NCI-H2107 treated with DMSO at 0.1 percent for 48 hours (cell line): ENCODE measurements at regions not wholly inside any gene's neighbourhood (a gene's known extent, or its start where the extent isn't known, plus 50 kb on each side); places are given as distances from the start of the nearest gene placed in this dataset.
"Not testable (repeated sequence)": the region's sequence is repeated elsewhere in the genome, so short reads cannot be mapped to it uniquely, and the experiment has no call there.

Experiments used
- DNase-seq: peaks from one replicate; lab custom pipeline; 2025; ENCODE audit not compliant: unreplicated experiment; lab: John Stamatoyannopoulos, UW

DNA sequence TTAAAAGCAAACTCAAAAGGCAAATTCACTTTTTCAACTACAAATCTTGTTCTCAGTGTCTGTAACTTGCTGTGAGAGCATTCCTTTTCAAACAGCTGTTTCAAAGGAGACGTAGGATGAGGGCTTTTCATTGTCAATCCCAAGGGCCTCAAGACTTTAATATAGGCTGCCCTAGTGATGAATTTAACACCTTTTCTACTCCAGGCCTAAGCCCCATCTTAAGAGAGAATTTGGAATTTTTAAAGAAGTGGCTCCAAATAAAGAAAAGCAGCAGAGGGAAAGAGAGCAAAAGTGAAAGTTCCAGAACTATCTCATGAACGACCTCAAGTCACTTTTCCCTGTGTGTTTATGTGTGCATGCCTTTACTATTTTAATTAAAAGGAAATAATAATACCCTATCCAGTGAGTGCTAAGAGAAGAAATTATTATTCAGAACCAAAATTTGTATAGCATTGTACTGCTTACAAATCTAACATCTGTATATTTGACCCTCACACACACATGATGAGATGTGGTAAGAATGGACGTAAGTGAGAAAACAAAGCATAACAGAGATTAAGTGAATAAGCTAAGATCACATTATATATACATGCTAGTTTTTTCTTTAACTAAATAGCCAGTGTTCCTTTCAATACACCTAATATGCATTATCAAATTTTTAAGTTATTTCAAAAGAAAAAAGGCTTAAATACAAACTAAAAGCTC, 196.4 kb downstream of the VGLL3 start:
- DNase-seq, result no peak

DNA sequence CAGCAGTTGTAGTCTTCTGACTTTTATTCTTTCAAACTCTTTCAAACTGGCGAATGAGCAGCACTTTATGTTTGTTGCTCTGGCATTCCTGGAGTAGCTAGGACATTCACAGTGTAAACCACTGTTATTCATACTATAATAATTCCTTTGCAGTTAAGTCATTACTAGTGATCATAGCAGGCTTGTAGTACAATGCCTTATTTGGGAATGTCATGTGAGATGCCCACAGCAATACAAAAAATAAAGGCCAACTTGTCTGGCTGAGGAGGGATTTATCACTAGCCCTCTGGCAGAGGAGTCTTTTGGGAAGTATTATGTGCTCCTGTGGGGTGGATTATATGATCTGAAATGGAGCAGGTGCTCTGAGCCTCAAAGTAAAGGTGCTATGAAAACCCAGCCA, 197.2 kb downstream of the VGLL3 start:
- no peak for DNase-seq

DNA sequence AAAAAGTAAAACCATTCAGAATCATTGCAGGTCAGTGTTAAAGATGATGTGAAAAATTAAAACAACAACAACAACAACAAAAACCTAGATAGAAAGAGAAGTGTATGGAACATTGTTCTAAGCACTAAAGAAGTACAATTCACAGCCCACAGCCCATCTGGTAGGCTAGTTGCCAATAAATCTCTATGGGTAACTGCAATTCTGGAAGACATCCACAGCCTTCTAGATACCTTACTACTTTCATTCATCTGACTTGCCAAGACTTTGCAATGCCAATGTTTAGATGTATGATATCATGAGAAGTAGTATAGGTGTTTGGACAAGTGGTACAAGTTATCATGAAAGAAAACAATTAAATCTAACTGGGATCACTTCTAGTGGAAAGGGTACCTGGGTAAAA, 198.6 kb downstream of the VGLL3 start:
- no peak for DNase-seq

DNA sequence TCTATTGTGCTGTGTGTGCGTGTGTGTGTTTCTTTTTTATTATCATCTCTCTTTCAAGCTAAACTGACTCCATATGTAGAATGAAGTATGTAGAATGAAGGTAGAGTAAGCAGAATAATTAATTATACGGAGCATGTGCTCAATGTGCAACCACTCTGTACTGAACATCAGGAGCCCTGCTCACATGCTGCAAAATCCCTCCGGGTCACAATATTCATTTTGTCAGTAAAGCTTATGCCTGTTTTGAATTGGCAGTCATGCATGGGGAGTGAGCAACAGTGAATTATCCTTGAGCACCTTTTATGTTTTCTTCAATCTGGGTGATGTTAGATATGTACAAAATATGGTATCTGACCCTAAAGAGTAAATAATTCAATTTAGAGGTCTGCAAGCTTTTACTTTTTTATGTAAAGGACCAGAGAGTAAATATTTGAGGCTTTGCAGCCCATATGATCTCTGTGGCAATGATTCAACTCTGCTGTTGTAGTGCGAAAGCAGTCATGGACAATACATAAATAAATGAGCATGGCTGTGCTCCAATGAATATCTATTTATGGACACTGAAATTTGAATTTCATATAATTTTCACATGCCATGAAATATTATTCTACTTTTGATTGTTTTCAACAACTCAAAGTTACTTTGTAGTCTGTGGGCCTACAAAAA, 199.9 kb downstream of the VGLL3 start:
- no peak for DNase-seq

DNA sequence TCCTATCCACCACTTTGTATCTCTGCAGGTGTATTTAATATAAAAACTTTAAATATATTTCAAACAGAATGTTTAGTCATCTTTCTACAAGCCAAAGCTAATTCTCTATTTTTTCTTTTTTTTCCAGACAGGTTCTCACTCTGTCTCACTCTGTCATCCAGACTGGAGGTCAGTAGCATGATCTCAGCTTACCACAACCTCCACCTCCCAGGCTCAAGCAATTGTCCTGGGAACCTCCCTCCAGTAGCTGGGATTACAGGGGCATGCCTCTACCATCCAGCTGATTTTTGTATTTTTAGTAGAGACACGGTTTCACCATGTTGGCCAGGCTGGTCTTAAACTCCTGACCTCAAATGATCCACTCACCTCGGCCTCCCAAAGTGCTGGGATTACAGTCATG, 202.6 kb downstream of the VGLL3 start:
- no peak for DNase-seq

DNA sequence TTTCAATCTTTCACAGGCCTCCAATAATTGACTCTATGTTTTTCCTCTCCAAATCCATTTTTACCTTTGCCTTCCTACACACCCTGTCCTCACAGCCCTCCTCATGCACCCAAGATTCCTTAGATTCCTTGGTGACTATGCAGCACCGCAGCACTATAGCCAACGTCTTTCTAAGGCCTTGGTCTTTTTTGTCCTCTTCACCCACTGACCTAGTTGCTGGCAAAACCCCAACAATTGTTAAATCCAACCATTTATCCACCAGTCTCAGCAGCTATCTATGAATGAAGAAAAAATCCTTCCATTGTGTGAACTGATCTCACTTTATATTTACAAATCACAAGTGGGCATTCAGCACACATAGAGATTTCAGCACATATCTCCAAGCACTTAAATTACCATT, 203.9 kb downstream of the VGLL3 start:
- no peak for DNase-seq

DNA sequence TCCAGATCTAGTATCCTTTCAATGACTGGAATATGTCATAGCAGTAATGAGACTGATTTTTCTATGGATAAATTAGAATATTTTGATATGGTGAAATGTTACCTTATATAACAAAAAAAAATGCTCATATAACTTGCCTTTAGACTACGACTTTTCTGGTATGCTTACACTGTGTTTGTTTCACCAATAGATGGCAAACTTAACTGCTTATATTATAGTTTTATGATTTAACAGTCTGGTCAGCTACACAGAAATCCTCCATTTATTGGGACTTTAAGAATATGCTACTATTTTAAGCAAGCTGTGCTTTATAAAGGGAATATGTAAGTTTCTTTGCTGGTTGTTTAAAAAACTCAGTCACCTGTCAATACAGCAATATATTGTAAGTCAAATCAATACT, 205.6 kb downstream of the VGLL3 start:
- peak; percentile 62 for DNase-seq

DNA sequence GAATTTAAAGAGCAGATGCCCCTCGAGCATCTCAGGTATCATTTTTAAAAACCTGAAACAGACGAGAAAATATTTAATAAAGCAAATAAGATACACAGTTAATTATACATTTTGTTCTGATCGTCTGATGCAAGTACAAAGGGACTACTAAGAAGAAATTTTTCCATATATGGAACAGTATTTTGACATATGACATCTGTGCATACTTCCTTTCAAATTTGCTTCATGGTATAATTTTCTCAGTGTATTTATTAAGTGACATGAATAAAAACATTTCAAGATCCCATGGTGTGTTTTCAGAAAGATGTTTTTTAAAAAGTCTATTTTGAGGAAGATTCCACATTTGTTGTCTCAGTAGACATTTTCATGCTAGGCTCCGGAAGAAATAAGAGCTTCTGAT, 208.1 kb downstream of the VGLL3 start:
- DNase-seq, result no peak

DNA sequence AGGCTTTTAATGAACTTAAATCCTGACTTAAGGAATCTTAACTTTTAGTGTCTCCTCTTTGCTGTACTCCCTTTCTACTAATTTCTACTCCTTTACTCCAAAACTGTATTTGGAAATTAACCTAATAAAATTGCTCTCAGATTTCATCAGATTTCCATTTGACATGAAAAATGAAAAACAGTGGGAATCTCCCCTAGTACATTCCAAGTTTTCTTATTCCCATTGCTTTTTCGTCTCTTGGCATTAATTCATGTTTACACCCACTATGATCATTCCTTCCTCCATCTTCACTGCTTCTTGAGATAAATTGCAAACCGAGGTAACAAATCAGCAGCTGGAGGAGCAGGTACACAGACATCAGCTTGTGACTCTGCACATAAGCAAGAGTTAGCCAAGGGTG, 208.7 kb downstream of the VGLL3 start:
- no peak for DNase-seq

DNA sequence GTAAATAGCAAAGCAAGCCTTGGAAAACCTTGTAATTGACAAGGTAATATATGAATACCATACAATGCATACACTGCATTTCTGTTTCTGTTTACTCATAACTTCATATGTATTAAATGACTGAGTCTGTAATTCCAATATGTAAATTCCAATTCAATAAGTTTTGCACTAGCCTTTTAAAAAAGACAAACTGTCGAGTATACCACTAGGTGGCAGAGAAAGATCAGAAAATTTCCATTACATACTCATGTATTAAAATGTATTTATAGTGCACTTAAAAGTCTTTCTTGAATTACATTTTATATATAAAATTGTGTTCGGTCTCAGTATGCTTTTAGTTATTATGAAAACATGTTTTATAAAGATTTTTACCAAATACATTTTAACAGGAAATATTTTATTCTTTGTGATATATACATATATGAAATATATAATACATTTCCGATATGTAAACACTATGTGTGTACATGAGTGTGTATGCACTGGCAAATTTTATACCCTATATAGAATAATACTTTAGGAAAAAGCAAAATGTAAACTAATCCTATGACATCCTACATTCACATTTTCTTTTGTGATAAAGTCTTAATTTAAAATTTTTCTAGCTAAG, 216.8 kb downstream of the VGLL3 start:
- DNase-seq, result peak; percentile 39

DNA sequence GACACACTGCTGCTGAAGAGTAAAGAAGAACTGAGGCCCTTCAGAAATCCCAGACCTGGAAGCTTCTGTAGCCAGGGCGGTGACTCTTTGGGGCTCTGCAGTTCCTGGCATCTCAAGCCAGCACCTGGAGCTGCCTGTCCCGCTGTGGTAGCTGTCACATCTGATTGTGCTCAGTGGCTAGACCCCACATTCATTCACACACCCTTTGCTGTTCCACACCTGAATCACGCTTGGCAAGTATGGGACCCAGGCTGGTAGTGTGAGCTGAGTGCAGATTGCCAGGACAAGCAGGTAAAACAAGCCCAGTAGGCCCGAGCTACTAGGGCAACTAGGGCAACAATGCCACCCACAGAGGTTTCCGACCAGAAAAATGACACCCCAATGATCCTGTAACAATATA, 218.2 kb downstream of the VGLL3 start:
- DNase-seq, result no peak

DNA sequence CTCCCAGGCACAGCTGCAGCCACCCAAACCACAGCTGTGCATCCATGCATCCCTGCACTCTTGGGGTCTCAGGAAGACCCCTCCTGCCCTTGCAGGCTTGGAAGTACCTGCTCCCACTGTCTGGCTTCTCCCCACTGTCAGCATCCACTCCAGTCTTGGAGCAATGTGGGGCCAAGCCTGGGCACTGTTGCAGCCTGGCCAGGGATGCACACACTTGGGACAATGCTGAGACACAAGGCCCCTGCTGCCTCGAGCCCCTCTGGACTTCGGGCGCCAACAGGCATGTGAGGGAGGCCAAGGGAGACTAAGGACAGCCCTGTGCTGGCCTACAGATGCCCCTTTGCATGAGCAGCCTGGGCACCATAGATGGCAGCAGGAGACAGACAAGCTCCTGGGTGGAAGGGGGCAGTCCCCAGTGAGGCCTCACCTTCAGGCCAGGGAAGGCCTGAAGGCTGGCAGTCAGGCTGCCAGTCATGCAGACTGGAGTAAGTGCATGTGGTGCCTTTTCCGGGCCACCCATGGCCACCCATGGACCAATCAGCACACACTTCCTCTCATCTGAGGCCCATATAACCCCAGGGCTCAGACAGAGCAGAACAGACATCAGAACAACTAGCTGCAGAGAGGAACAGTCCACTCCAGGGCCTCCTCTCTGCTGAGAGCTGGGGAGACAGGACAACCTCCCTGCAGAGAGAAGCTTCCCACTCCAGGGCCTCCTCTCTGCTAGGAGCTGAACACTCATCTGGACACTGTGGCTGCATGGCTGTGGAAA, 219.0 kb downstream of the VGLL3 start:
- no peak for DNase-seq

DNA sequence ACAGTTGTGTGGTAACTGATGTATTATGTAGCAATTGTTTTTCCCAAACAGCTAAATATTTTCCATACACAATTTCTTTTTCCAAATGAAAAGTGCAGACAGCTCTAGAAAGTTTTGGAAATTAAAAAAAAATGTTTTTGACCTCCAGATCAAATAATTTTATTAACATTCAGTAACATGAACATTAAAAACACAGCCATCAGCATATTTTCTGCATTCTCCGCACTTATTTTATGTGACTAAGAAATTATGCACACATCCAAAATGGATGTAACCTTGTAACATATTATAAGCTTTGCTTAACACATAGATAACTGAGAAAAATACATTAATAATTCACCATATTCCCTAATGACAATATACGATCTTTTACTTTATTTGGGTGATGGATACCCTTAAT, 224.6 kb downstream of the VGLL3 start:
- no peak for DNase-seq

DNA sequence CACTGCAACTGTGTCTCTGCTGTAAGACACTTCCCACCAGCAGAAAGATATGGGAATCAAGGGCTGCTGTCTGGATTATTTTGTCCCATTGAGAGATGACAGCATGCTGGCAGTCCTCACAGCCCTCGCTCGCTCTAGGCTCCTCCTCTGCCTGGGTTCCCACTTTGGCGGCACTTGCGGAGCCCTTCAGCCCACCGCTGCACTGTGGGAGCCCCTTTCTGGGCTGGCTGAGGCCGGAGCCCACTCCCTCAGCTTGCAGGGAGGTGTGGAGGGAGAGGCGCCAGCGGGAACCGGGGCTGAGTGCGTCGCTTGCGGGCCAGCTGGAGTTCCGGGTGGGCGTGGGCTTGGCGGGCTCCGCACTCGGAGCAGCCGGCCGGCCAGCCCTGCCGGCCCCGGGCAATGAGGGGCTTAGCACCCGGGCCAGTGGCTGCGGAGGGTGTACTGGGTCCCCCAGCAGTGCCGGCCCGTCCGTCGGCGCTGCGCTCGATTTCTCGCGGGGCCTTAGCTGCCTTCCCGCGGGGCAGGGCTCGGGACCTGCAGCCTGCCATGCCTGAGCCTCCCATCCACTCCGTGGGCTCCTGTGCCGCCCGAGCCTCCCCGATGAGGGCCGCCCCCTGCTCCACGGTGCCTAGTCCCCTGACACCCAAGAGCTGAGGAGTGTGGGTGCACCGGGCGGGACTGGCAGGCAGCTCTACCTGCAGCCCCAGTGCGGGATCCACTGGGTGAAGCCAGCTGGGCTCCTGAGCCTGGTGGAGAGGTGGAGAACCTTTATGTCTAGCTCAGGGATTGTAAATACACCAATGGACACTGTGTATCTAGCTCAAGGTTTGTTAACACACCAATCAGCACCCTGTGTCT, 233.4 kb downstream of the VGLL3 start:
- DNase-seq, result not testable (repeated sequence)

DNA sequence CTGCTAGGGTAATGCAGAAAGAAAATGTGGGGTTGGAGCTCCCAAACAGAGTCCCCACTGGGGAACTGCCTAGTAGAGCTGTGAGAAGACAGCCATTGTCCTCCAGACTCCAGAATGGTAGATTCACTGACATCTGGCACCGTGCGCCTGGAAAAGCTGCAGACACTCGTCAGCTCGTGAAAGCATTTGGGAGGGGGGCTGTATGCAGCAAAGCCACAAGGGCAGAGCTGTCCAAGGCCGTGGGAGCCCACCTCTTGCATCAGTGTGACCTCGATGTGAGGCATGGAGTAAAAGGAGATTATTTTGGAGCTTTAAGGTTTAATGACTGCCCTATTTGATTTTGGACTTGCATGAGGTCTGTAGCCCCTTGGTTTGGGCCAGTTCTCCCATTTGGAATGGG, 242.9 kb downstream of the VGLL3 start:
- no peak for DNase-seq

DNA sequence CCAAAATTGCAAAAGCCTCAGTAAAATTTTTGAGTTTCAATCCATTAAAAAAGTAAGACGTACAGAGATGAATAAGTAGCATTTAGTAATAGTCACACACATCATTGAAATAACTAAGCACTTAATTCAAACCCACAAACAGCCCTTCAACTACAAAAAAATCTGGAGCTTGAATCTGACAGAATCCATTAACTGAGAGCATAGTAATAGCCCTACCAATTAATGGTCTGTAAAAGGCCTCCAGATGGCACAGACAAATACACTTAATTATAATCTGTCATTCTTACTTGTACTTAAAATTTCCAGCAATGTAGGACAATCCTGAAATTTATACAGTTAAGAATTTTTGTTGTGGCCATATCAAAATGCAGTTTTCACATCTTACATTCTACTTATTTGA, 246.9 kb downstream of the VGLL3 start:
- DNase-seq, result no peak

DNA sequence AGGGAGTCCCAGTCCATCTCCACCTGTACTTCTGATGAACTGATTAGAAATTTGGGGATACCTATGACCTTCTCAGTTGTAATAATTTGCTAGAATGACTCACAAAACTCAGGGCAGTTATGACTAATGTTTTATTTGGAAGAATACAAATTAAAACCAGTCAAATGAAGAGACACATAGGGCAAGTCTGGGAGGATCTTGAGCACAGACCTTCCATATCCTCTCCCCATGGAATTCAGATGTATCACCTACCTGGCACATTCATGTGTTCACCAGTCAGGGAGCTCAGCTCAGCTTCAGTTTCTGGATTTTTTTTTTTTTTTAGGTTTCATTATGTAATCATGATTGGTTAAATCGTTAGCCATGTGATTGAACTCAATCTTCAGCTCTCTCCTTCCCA, 247.7 kb downstream of the VGLL3 start:
- no peak for DNase-seq

DNA sequence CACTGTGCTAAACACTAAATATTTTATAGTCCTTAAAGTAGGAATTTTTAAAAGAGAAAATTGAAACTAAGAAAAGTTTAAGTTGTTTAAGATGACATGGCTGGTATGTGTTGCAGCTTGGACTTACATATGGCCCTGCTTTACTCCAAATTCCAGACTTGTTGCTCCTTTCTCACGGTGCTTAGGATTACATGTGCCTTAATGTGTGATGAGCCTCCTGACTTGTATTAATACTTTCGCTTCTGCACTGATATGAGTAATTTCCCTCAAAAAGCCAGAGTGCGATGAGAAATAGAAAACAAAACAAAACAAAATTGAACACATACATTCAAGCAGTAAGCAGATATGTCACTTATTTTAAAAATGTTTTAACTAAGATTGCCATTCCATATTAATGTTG, 250.2 kb downstream of the VGLL3 start:
- no peak for DNase-seq

DNA sequence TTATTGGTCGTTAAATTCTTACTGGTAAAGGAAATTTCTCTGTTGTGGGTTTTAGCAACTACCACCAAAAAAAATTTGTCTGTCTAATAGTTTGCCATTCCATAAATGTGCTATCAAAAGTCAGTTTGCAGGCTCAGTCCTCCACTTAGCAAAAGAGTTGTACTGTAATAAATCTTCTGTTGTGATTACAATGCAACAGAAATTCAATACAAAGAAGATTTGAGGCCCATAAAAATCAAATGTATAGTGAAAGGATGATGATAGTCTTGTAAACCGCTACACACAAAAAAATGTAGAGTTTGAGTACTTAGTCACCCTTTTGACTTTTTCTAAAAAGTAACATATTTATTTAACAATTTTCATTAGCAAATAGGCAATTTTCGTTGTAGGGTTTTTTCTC, 251.7 kb downstream of the VGLL3 start:
- DNase-seq, result no peak

DNA sequence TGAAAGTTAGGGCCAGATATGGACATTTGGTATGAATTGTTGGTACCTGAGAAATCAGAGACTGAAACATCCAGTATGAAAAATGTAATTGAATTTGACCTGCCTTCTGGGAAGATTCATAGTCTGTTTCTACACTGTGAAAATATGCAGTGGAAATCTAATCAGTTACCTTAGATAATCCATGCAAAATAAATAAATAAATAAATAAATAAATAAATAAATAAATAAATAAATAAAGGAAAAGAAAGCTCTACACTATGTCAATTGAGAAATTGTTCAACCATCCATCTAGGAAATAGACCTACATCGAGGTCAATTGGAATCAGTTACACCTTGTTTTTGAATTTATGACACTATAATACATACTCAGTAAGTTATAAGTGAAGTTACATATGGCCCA, 252.3 kb downstream of the VGLL3 start:
- no peak for DNase-seq

DNA sequence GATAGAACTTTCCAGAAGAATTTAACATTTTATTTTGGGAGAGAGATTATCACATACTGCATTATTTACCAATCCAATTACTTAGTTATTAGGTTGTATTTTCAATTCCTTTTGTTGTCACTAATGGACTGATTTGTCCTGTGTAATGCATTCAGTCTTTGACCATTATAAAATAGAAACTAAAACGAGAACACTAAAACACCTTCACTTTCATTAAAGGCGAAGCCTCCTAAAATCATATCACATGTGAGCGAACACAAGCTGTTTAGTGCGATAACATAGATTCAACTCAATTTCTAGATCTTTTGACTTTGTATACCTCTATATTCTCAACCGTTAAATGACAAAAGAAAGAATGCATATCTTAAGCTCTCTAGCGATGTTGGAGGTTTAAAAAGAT, 253.4 kb downstream of the VGLL3 start:
- no peak for DNase-seq
